ENCODE measurements at regions not wholly inside any gene's neighbourhood (a gene's known extent, or its start where the extent isn't known, plus 50 kb on each side); places are given as distances from the start of the nearest gene placed in this dataset.

DNA sequence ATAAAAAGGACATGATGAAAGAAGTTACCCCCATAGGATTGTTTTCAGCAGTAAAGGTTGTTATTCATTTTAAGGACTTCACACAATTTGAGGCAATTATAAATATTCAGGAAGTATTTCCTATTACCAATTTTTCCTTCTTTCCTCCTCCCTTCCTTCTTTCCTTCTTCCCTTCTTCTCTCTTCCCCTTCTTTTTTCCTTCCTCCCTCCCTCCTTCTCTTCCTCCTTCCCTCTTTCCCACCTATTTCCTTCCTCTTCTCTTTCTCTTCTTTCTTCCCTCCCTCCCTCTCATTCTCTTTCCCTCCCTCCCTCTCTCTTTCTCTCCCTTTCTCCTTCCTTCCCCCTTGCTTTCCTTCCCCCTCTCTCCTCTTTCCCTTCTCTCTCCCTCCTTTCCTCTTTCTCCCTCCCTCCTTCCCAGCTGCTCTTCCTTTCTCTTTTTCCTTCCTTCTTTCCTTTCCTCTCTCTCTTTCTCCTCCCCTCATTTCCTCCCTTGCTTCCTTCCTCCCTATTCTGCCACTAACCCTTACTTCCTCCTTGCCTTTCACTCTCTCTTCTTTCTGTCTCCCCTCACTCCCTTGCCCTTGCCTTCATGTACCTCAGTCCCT lies 105.1 kb downstream of the ADRB2 start:
- intact Hi-C loops (cut with micrococcal nuclease; ENCODE audit: unreplicated experiment), result no loop called here
- TF ChIP-seq CTCF (conservative IDR thresholded peaks at IDR 0.05; ENCODE audit: low read length), result no peak
- TF ChIP-seq EZH2phosphoT487 (IDR thresholded peaks at IDR 0.05; ENCODE audit: borderline replicate concordance, low read depth, low read length), result no peak
- Histone ChIP-seq H3K36me3 (ENCODE audit: insufficient read depth, low read length) (no peaks in the 10 kb centered on the region), H3K27ac (ENCODE audit: low read depth, low read length, poor library complexity, severe bottlenecking) (no peak overlapping the region), H3K4me3 (ENCODE audit: low read depth, low read length, poor library complexity, severe bottlenecking) (no peak overlapping the region), H3K9me2 (ENCODE audit: insufficient read depth, low read length) (no peaks in the 10 kb centered on the region), H3K79me2 (ENCODE audit: insufficient read depth, low read depth, low read length) (no peaks in the 10 kb centered on the region), H2AFZ (ENCODE audit: low read length) (no peak overlapping the region), H4K20me1 (ENCODE audit: insufficient read depth, low read length) (no peaks in the 10 kb centered on the region), H3K9me3 (ENCODE audit: low read length) (no peaks in the 10 kb centered on the region), H3K4me1 (ENCODE audit: insufficient read depth, low read length, poor library complexity, severe bottlenecking) (peaks cover 4% of the 10 kb centered on the region), H3K4me2 (ENCODE audit: low read length) (no peak overlapping the region)
- DNase-seq (ENCODE audit: low spot score), result no peak
- POLR2A ChIA-PET, result no interaction called here
- no TSS peak for BruUV-seq (replicated peaks)
- CTCF ChIA-PET (ENCODE audit: unreplicated experiment), result no interaction called here

GRCh38 chr5:148932355-148932935 lies 106.0 kb downstream of the ADRB2 start:
- Histone ChIP-seq H3K4me2 (ENCODE audit: low read length) (no peak overlapping the region), H3K9me2 (ENCODE audit: insufficient read depth, low read length) (no peaks in the 10 kb centered on the region), H3K27ac (ENCODE audit: low read depth, low read length, poor library complexity, severe bottlenecking) (no peak overlapping the region), H3K9me3 (ENCODE audit: low read length) (no peaks in the 10 kb centered on the region), H3K79me2 (ENCODE audit: insufficient read depth, low read depth, low read length) (no peaks in the 10 kb centered on the region), H4K20me1 (ENCODE audit: insufficient read depth, low read length) (no peaks in the 10 kb centered on the region), H2AFZ (ENCODE audit: low read length) (no peak overlapping the region), H3K4me3 (ENCODE audit: low read depth, low read length, poor library complexity, severe bottlenecking) (no peak overlapping the region), H3K36me3 (ENCODE audit: insufficient read depth, low read length) (no peaks in the 10 kb centered on the region), H3K4me1 (ENCODE audit: insufficient read depth, low read length, poor library complexity, severe bottlenecking) (peaks cover 4% of the 10 kb centered on the region)
- intact Hi-C loops (cut with micrococcal nuclease; ENCODE audit: unreplicated experiment), result no loop called here
- no TSS peak for BruUV-seq (replicated peaks)
- ChIA-PET POLR2A (no interaction called here), CTCF (ENCODE audit: unreplicated experiment) (no interaction called here)
- TF ChIP-seq CTCF (conservative IDR thresholded peaks at IDR 0.05; ENCODE audit: low read length) (no peak), EZH2phosphoT487 (IDR thresholded peaks at IDR 0.05; ENCODE audit: borderline replicate concordance, low read depth, low read length) (no peak)
- no peak for DNase-seq (ENCODE audit: low spot score)

GRCh38 chr5:148933903-148934432 lies 107.6 kb downstream of the ADRB2 start:
- BruUV-seq (replicated peaks), result no TSS peak
- no peaks in the 10 kb centered on the region for H3K9me2 ChIP-seq (ENCODE audit: insufficient read depth, low read length)
- no peak overlapping the region for H3K4me3 ChIP-seq (ENCODE audit: low read depth, low read length, poor library complexity, severe bottlenecking)
- no peaks in the 10 kb centered on the region for H3K9me3 ChIP-seq (ENCODE audit: low read length)
- POLR2A ChIA-PET, result no interaction called here
- no peaks in the 10 kb centered on the region for H3K36me3 ChIP-seq (ENCODE audit: insufficient read depth, low read length)
- no peak overlapping the region for H3K4me2 ChIP-seq (ENCODE audit: low read length)
- DNase-seq (ENCODE audit: low spot score), result no peak
- CTCF ChIA-PET (ENCODE audit: unreplicated experiment), result no interaction called here
- no peaks in the 10 kb centered on the region for H4K20me1 ChIP-seq (ENCODE audit: insufficient read depth, low read length)
- no peak for TF ChIP-seq CTCF (conservative IDR thresholded peaks at IDR 0.05; ENCODE audit: low read length)
- TF ChIP-seq EZH2phosphoT487 (IDR thresholded peaks at IDR 0.05; ENCODE audit: borderline replicate concordance, low read depth, low read length), result no peak
- no peak overlapping the region for H3K27ac ChIP-seq (ENCODE audit: low read depth, low read length, poor library complexity, severe bottlenecking)
- no peaks in the 10 kb centered on the region for H3K79me2 ChIP-seq (ENCODE audit: insufficient read depth, low read depth, low read length)
- intact Hi-C loops (cut with micrococcal nuclease; ENCODE audit: unreplicated experiment), result no loop called here
- peaks cover 4% of the 10 kb centered on the region for H3K4me1 ChIP-seq (ENCODE audit: insufficient read depth, low read length, poor library complexity, severe bottlenecking)
- no peak overlapping the region for H2AFZ ChIP-seq (ENCODE audit: low read length)

Measured in OCI-LY7 (cell line).